Esophagus (tissue), 2 donors: ENCODE measurements at regions not wholly inside any gene's neighbourhood (a gene's known extent, or its start where the extent isn't known, plus 50 kb on each side); places are given as distances from the start of the nearest gene placed in this dataset.

Experiments
- H3K27ac ChIP-seq, 2 donors: one replicate each; pipeline ENCODE4 v1.5.1; 2013; ENCODE audit warnings: low read depth in 2 of 2, mild to moderate bottlenecking in 2 of 2, inconsistent platforms in 1 of 2, low read length in 1 of 2, moderate library complexity in 1 of 2
- H3K27me3 ChIP-seq, 2 donors: one replicate each; pipeline ENCODE4 v1.6.1; 2013; ENCODE audit warnings: low read length in 2 of 2, control low read depth in 1 of 2, mild to moderate bottlenecking in 1 of 2; ENCODE audit not compliant: insufficient read depth in 2 of 2, control insufficient read depth in 1 of 2
- H3K36me3 ChIP-seq, 2 donors: one replicate each; pipeline ENCODE4 v1.6.1; 2013; ENCODE audit warnings: low read length in 1 of 2; ENCODE audit not compliant: control insufficient read depth in 2 of 2, insufficient read depth in 2 of 2
- H3K4me1 ChIP-seq, 2 donors: one replicate each; pipeline ENCODE4 v1.6.1; 2013; ENCODE audit warnings: low read length in 1 of 2; ENCODE audit not compliant: control insufficient read depth in 2 of 2, insufficient read depth in 2 of 2
- H3K4me3 ChIP-seq, 2 donors: one replicate each; pipeline ENCODE4 v1.5.1; 2013; ENCODE audit warnings: low read length in 2 of 2, mild to moderate bottlenecking in 2 of 2, low read depth in 1 of 2, moderate library complexity in 1 of 2
- H3K9me3 ChIP-seq, 2 donors: one replicate each; pipeline ENCODE4 v1.6.1; 2013; ENCODE audit warnings: mild to moderate bottlenecking in 2 of 2, low read depth in 1 of 2, low read length in 1 of 2, moderate library complexity in 1 of 2; ENCODE audit not compliant: control insufficient read depth in 2 of 2, insufficient read depth in 1 of 2
- WGBS, 2 donors: extraction: QIAGEN DNeasy Blood & Tissue Kit; methylation state at CpG; one replicate each; pipeline ENCODE4 v1.1.7; 2013; 5-methylcytosine and 5-hydroxymethylcytosine counted together
- donor health status: healthy with polysubstance abuse.
- donor health status: Bipolar disorder and iron deficiency.

GRCh38 chr15:61651267-61651666 lies 409.0 kb downstream of the VPS13C start:
- Histone ChIP-seq H3K27me3 (no peaks in the 10 kb centered on the region), H3K27ac (no peak overlapping the region), H3K4me3 (no peak overlapping the region), H3K36me3 (no peaks in the 10 kb centered on the region), H3K9me3 (no peaks in the 10 kb centered on the region), H3K4me1 (peaks cover 5 to 6% of the 10 kb centered on the region in 2 donors)
- 68 to 72% methylated on average over 3 of the region's 3 CpGs for WGBS, 2 donors

- no peaks in the 10 kb centered on the region for H3K9me3 ChIP-seq
- H3K27ac ChIP-seq: no peak overlapping the region
- 77 to 78% methylated on average over 5 of the region's 5 CpGs for WGBS, 2 donors
- peaks cover 3 to 5% of the 10 kb centered on the region in 2 donors for H3K4me1 ChIP-seq
- no peaks in the 10 kb centered on the region for H3K27me3 ChIP-seq
- H3K4me3 ChIP-seq: no peak overlapping the region
- H3K36me3 ChIP-seq: no peaks in the 10 kb centered on the region
These were observed 411.2 kb downstream of the VPS13C start for GRCh38 chr15:61649046-61649445.

- no peaks in the 10 kb centered on the region for H3K27me3 ChIP-seq
- no peak overlapping the region for H3K4me3 ChIP-seq
- no peaks in the 10 kb centered on the region for H3K9me3 ChIP-seq
- no peak overlapping the region for H3K27ac ChIP-seq
- WGBS, 2 donors: 84 to 86% methylated on average over 4 of the region's 4 CpGs
- no peaks in the 10 kb centered on the region for H3K4me1 ChIP-seq
- no peaks in the 10 kb centered on the region for H3K36me3 ChIP-seq
These were observed 415.4 kb upstream of the RORA start for GRCh38 chr15:61644550-61644949.

- Histone ChIP-seq H3K36me3 (no peaks in the 10 kb centered on the region), H3K9me3 (no peaks in the 10 kb centered on the region), H3K27me3 (no peaks in the 10 kb centered on the region), H3K27ac (no peak overlapping the region), H3K4me3 (no peak overlapping the region), H3K4me1 (no peaks in the 10 kb centered on the region)
- WGBS, 2 donors: 87 to 94% methylated on average over 6 of the region's 6 CpGs
These were observed 412.5 kb upstream of the RORA start for GRCh38 chr15:61641645-61642044.

GRCh38 chr15:61640756-61641155 lies 411.7 kb upstream of the RORA start:
- Histone ChIP-seq H3K27ac (no peak overlapping the region), H3K9me3 (no peaks in the 10 kb centered on the region), H3K27me3 (no peaks in the 10 kb centered on the region), H3K4me1 (no peaks in the 10 kb centered on the region), H3K4me3 (no peak overlapping the region), H3K36me3 (no peaks in the 10 kb centered on the region)

- no peaks in the 10 kb centered on the region for H3K36me3 ChIP-seq
- 51 to 58% methylated on average over 12 of the region's 12 CpGs for WGBS, 2 donors
These were observed 410.4 kb upstream of the RORA start for GRCh38 chr15:61639491-61639890.

GRCh38 chr15:61634837-61635236 lies 405.7 kb upstream of the RORA start:
- Histone ChIP-seq H3K9me3 (no peaks in the 10 kb centered on the region), H3K27me3 (no peaks in the 10 kb centered on the region), H3K4me3 (no peak overlapping the region), H3K4me1 (no peaks in the 10 kb centered on the region), H3K36me3 (no peaks in the 10 kb centered on the region), H3K27ac (no peak overlapping the region)
- WGBS, 2 donors: 93 to 94% methylated on average over 1 of the region's 1 CpG

More at GRCh38 chr15:61639491-61639890, 410.4 kb upstream of the RORA start:
- H3K9me3 ChIP-seq: no peaks in the 10 kb centered on the region
- no peak overlapping the region for H3K4me3 ChIP-seq
- no peaks in the 10 kb centered on the region for H3K4me1 ChIP-seq
- no peaks in the 10 kb centered on the region for H3K27me3 ChIP-seq
- no peak overlapping the region for H3K27ac ChIP-seq

DNA sequence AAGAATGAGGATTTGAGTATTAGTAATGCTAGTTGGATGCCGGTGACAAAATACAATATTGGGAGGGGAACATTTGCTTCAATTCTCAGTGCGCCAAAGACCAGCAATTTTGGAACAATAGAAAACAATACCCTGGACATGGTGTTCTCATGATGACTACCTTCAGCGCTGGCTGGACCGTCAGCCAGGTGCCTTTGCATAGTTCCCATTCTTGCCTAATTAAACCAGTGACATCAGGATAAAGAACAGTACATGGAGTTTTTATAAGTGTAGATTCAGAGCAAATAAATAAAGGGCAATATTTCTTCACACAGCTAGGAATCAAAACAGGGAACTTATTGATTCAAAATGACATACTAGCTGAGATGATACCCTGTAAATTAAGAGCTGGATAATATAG lies 404.8 kb upstream of the RORA start:
- H3K27me3 ChIP-seq: no peaks in the 10 kb centered on the region
- H3K27ac ChIP-seq: no peak overlapping the region
- no peaks in the 10 kb centered on the region for H3K4me1 ChIP-seq
- no peaks in the 10 kb centered on the region for H3K9me3 ChIP-seq
- 91 to 93% methylated on average over 4 of the region's 4 CpGs for WGBS, 2 donors
- H3K4me3 ChIP-seq: no peak overlapping the region
- H3K36me3 ChIP-seq: no peaks in the 10 kb centered on the region

GRCh38 chr15:61629269-61629668 lies 400.2 kb upstream of the RORA start:
- no peaks in the 10 kb centered on the region for H3K27me3 ChIP-seq
- no peaks in the 10 kb centered on the region for H3K36me3 ChIP-seq
- H3K27ac ChIP-seq: no peak overlapping the region
- 81 to 89% methylated on average over 3 of the region's 3 CpGs for WGBS, 2 donors
- H3K4me3 ChIP-seq: no peak overlapping the region
- H3K9me3 ChIP-seq: no peaks in the 10 kb centered on the region
- no peaks in the 10 kb centered on the region for H3K4me1 ChIP-seq

- H3K27me3 ChIP-seq: no peaks in the 10 kb centered on the region
- H3K36me3 ChIP-seq: no peaks in the 10 kb centered on the region
- 91 to 92% methylated on average over 7 of the region's 7 CpGs for WGBS, 2 donors
- no peak overlapping the region for H3K27ac ChIP-seq
- no peaks in the 10 kb centered on the region for H3K9me3 ChIP-seq
- H3K4me3 ChIP-seq: no peak overlapping the region
- no peaks in the 10 kb centered on the region for H3K4me1 ChIP-seq
These were observed 395.8 kb upstream of the RORA start for GRCh38 chr15:61624950-61625349.
